ENCODE measurements at regions not wholly inside any gene's neighbourhood (a gene's known extent, or its start where the extent isn't known, plus 50 kb on each side); places are given as distances from the start of the nearest gene placed in this dataset.

GRCh38 chr17:73943416-73944110 lies 259.9 kb upstream of the RPL38 start:
- no peak overlapping the region for H3K4me3 Mint-ChIP-seq
- no peaks in the 10 kb centered on the region for H3K9me3 Mint-ChIP-seq
- H3K27me3 Mint-ChIP-seq (ENCODE audit: low read depth) = no peaks in the 10 kb centered on the region
- H3K36me3 Mint-ChIP-seq (ENCODE audit: low read depth) = no peaks in the 10 kb centered on the region
- H3K27ac Mint-ChIP-seq = no peak overlapping the region
- no peaks in the 10 kb centered on the region for H3K4me1 Mint-ChIP-seq (ENCODE audit: low read depth)

- Mint-ChIP-seq H3K4me1 (ENCODE audit: low read depth) (no peaks in the 10 kb centered on the region), H3K4me3 (no peak overlapping the region), H3K27ac (no peak overlapping the region), H3K27me3 (ENCODE audit: low read depth) (no peaks in the 10 kb centered on the region), H3K9me3 (no peaks in the 10 kb centered on the region), H3K36me3 (ENCODE audit: low read depth) (no peaks in the 10 kb centered on the region)
Observed at GRCh38 chr17:73944366-73944765, 259.1 kb upstream of the RPL38 start.

- Mint-ChIP-seq H3K27ac (no peak overlapping the region), H3K9me3 (no peaks in the 10 kb centered on the region), H3K4me3 (no peak overlapping the region), H3K4me1 (ENCODE audit: low read depth) (no peaks in the 10 kb centered on the region), H3K27me3 (ENCODE audit: low read depth) (peaks cover 15% of the 10 kb centered on the region), H3K36me3 (ENCODE audit: low read depth) (no peaks in the 10 kb centered on the region)
Observed at GRCh38 chr17:73947281-73947965, 256.1 kb upstream of the RPL38 start.

- peaks cover 15% of the 10 kb centered on the region for H3K27me3 Mint-ChIP-seq (ENCODE audit: low read depth)
- H3K27ac Mint-ChIP-seq = no peak overlapping the region
- no peaks in the 10 kb centered on the region for H3K9me3 Mint-ChIP-seq
- H3K36me3 Mint-ChIP-seq (ENCODE audit: low read depth) = no peaks in the 10 kb centered on the region
- H3K4me1 Mint-ChIP-seq (ENCODE audit: low read depth) = no peaks in the 10 kb centered on the region
- H3K4me3 Mint-ChIP-seq = no peak overlapping the region
Observed at GRCh38 chr17:73947966-73948355, 255.5 kb upstream of the RPL38 start.

- Mint-ChIP-seq H3K4me1 (ENCODE audit: low read depth) (no peaks in the 10 kb centered on the region), H3K9me3 (no peaks in the 10 kb centered on the region), H3K4me3 (no peak overlapping the region), H3K36me3 (ENCODE audit: low read depth) (no peaks in the 10 kb centered on the region), H3K27me3 (ENCODE audit: low read depth) (peaks cover 15% of the 10 kb centered on the region), H3K27ac (no peak overlapping the region)
Observed at GRCh38 chr17:73949903-73950592, 253.4 kb upstream of the RPL38 start.

- Mint-ChIP-seq H3K9me3 (no peaks in the 10 kb centered on the region), H3K27ac (no peak overlapping the region), H3K36me3 (ENCODE audit: low read depth) (no peaks in the 10 kb centered on the region), H3K4me3 (no peak overlapping the region), H3K4me1 (ENCODE audit: low read depth) (no peaks in the 10 kb centered on the region), H3K27me3 (ENCODE audit: low read depth) (peaks cover 15% of the 10 kb centered on the region)
Observed at GRCh38 chr17:73950593-73950914, 252.9 kb upstream of the RPL38 start.

- Mint-ChIP-seq H3K4me1 (ENCODE audit: low read depth) (no peaks in the 10 kb centered on the region), H3K27ac (no peak overlapping the region), H3K36me3 (ENCODE audit: low read depth) (no peaks in the 10 kb centered on the region), H3K27me3 (ENCODE audit: low read depth) (peaks cover 15% of the 10 kb centered on the region), H3K9me3 (no peaks in the 10 kb centered on the region), H3K4me3 (no peak overlapping the region)
Observed at GRCh38 chr17:73952082-73952479, 251.4 kb upstream of the RPL38 start.

- H3K27me3 Mint-ChIP-seq (ENCODE audit: low read depth) = peaks cover 15% of the 10 kb centered on the region
- H3K4me3 Mint-ChIP-seq = no peak overlapping the region
- H3K27ac Mint-ChIP-seq = no peak overlapping the region
- no peaks in the 10 kb centered on the region for H3K4me1 Mint-ChIP-seq (ENCODE audit: low read depth)
- no peaks in the 10 kb centered on the region for H3K9me3 Mint-ChIP-seq
- H3K36me3 Mint-ChIP-seq (ENCODE audit: low read depth) = no peaks in the 10 kb centered on the region
Observed at GRCh38 chr17:73952480-73953205, 250.8 kb upstream of the RPL38 start.

GRCh38 chr17:73953206-73954033 lies 250.1 kb upstream of the RPL38 start:
- Mint-ChIP-seq H3K36me3 (ENCODE audit: low read depth) (no peaks in the 10 kb centered on the region), H3K27ac (no peak overlapping the region), H3K4me3 (no peak overlapping the region), H3K9me3 (no peaks in the 10 kb centered on the region), H3K4me1 (ENCODE audit: low read depth) (no peaks in the 10 kb centered on the region), H3K27me3 (ENCODE audit: low read depth) (peaks cover 15% of the 10 kb centered on the region)

- H3K36me3 Mint-ChIP-seq (ENCODE audit: low read depth) = no peaks in the 10 kb centered on the region
- peaks cover 15% of the 10 kb centered on the region for H3K27me3 Mint-ChIP-seq (ENCODE audit: low read depth)
- H3K9me3 Mint-ChIP-seq = no peaks in the 10 kb centered on the region
- no peak overlapping the region for H3K27ac Mint-ChIP-seq
- H3K4me1 Mint-ChIP-seq (ENCODE audit: low read depth) = no peaks in the 10 kb centered on the region
- H3K4me3 Mint-ChIP-seq = no peak overlapping the region
Observed at GRCh38 chr17:73954951-73955350, 248.5 kb upstream of the RPL38 start.

GRCh38 chr17:73955616-73956015 lies 247.9 kb upstream of the RPL38 start:
- Mint-ChIP-seq H3K27me3 (ENCODE audit: low read depth) (peaks cover 15% of the 10 kb centered on the region), H3K36me3 (ENCODE audit: low read depth) (no peaks in the 10 kb centered on the region), H3K9me3 (no peaks in the 10 kb centered on the region), H3K4me3 (no peak overlapping the region), H3K4me1 (ENCODE audit: low read depth) (no peaks in the 10 kb centered on the region), H3K27ac (no peak overlapping the region)

GRCh38 chr17:73956169-73956568 lies 247.3 kb upstream of the RPL38 start:
- Mint-ChIP-seq H3K9me3 (no peaks in the 10 kb centered on the region), H3K4me1 (ENCODE audit: low read depth) (no peaks in the 10 kb centered on the region), H3K27me3 (ENCODE audit: low read depth) (peaks cover 11% of the 10 kb centered on the region), H3K4me3 (no peak overlapping the region), H3K27ac (no peak overlapping the region), H3K36me3 (ENCODE audit: low read depth) (no peaks in the 10 kb centered on the region)

GRCh38 chr17:73956595-73957465 lies 246.6 kb upstream of the RPL38 start:
- peaks cover 4% of the 10 kb centered on the region for H3K27me3 Mint-ChIP-seq (ENCODE audit: low read depth)
- no peak overlapping the region for H3K4me3 Mint-ChIP-seq
- no peaks in the 10 kb centered on the region for H3K9me3 Mint-ChIP-seq
- H3K27ac Mint-ChIP-seq = no peak overlapping the region
- H3K4me1 Mint-ChIP-seq (ENCODE audit: low read depth) = no peaks in the 10 kb centered on the region
- no peaks in the 10 kb centered on the region for H3K36me3 Mint-ChIP-seq (ENCODE audit: low read depth)
